ENCODE measurements at regions not wholly inside any gene's neighbourhood (a gene's known extent, or its start where the extent isn't known, plus 50 kb on each side); places are given as distances from the start of the nearest gene placed in this dataset.

- H3K36me3 ChIP-seq (ENCODE audit: control insufficient read depth in 1 of 2, insufficient read depth in 2 of 2, low read length in 2 of 2), result no peaks in the 10 kb centered on the region
- ATAC-seq (no peak), DNase-seq (ENCODE audit: low read depth, low spot score) (no peak)
- H3K27ac ChIP-seq (ENCODE audit: low read depth, low read length), result no peak overlapping the region
- no peak overlapping the region for H3K9ac ChIP-seq (ENCODE audit: low read length)
- peaks cover 7 to 12% of the 10 kb centered on the region in 2 experiments; a peak in 2 of 4 replicates for H3K9me3 ChIP-seq (ENCODE audit: control insufficient read depth in 1 of 2, insufficient read depth in 1 of 2, low read depth in 1 of 2, low read length in 2 of 2)
- H3K4me1 ChIP-seq (ENCODE audit: control insufficient read depth in 1 of 2, insufficient read depth in 2 of 2, low read length in 2 of 2), result no peaks in the 10 kb centered on the region
- BruUV-seq (replicated peaks), result no TSS peak
- no peaks in the 10 kb centered on the region for H3K27me3 ChIP-seq (ENCODE audit: insufficient read depth, low read length)
- ChIA-PET RAD21 (ENCODE audit: low non-redundant PET in 1 of 2, low total read pairs in 2 of 2, uncharacterized antibody in 2 of 2, unreplicated experiment in 2 of 2) (no interaction called here), CTCF (no interaction called here), POLR2A (no interaction called here)
- no peaks in the 10 kb centered on the region for H4K20me1 ChIP-seq (ENCODE audit: insufficient read depth)
- H3K9me2 ChIP-seq (ENCODE audit: insufficient read depth), result no peaks in the 10 kb centered on the region
- H3K79me2 ChIP-seq (ENCODE audit: insufficient read depth, low read length), result no peaks in the 10 kb centered on the region
- no peak overlapping the region for H3K4me2 ChIP-seq (ENCODE audit: low read length)
- intact Hi-C loops (cut with micrococcal nuclease), result no loop called here
- no peak for TF ChIP-seq EZH2 (IDR thresholded peaks at IDR 0.05)
- no peak for TF ChIP-seq FOSL1 (IDR thresholded peaks at IDR 0.05; ENCODE audit: low read depth)
- no peak for TF ChIP-seq CEBPB (IDR thresholded peaks at IDR 0.05; ENCODE audit: low read depth)
- no peak for TF ChIP-seq JUND (IDR thresholded peaks at IDR 0.05)
- no peak for TF ChIP-seq ELF1 (IDR thresholded peaks at IDR 0.05; ENCODE audit: borderline replicate concordance, low read depth)
- TF ChIP-seq EZH2phosphoT487 (IDR thresholded peaks at IDR 0.05; ENCODE audit: borderline replicate concordance), result no peak
- no peak for TF ChIP-seq POLR2AphosphoS5 (IDR thresholded peaks at IDR 0.05; ENCODE audit: low read depth, low read length)
- TF ChIP-seq RAD21 (IDR thresholded peaks at IDR 0.05; ENCODE audit: low read depth), result no peak
- no peak for TF ChIP-seq CTCF (IDR thresholded peaks at IDR 0.05 in 2 of 3, conservative IDR thresholded peaks at IDR 0.05 in 1 of 3; ENCODE audit: borderline replicate concordance in 1 of 3, insufficient read depth in 1 of 3, low read depth in 2 of 3, low read length in 2 of 3)
- TF ChIP-seq CBX3 (IDR thresholded peaks at IDR 0.05; ENCODE audit: low read depth), result no peak
- TF ChIP-seq EGR1 (IDR thresholded peaks at IDR 0.05; ENCODE audit: low read depth), result no peak
- no peak for TF ChIP-seq SP1 (IDR thresholded peaks at IDR 0.05; ENCODE audit: low read depth)
- no peak for TF ChIP-seq ZBTB33 (IDR thresholded peaks at IDR 0.05; ENCODE audit: extremely low read depth, insufficient replicate concordance, low read length)
- H2AFZ ChIP-seq (ENCODE audit: low read depth, low read length, poor library complexity, severe bottlenecking), result no peak overlapping the region
- no peak overlapping the region for H3K4me3 ChIP-seq (replicated peaks in 1 of 2; ENCODE audit: low read depth in 1 of 2, low read length in 2 of 2)
Observed at GRCh38 chr11:70493891-70494290, 95.6 kb downstream of the CTTN start.
